SJSA1 (cell line): ENCODE measurements at regions not wholly inside any gene's neighbourhood (a gene's known extent, or its start where the extent isn't known, plus 50 kb on each side); places are given as distances from the start of the nearest gene placed in this dataset.

Experiments used
- DNase-seq, 2 experiments: peaks; one replicate each; pipeline ENCODE4 v3.0.0-alpha.2; 2015 to 2020; ENCODE audit warnings: low spot score in 2 of 2, low read depth in 1 of 2
- H3K27ac ChIP-seq: fragments of 250-450 bp; sonication (Bioruptor Pico); 2 replicates; pipeline ENCODE4 v1.5.1; 2020; ENCODE audit warnings: mild to moderate bottlenecking, moderate library complexity
- H3K27me3 ChIP-seq: fragments of 250-450 bp; sonication (Bioruptor Pico); replicated peaks from 2 replicates; pipeline ENCODE4 v1.5.1; 2020; ENCODE audit warnings: mild to moderate bottlenecking, moderate library complexity
- H3K36me3 ChIP-seq: fragments of 250-450 bp; sonication (Bioruptor Pico); 2 replicates; pipeline ENCODE4 v1.5.1; 2020; ENCODE audit warnings: mild to moderate bottlenecking
- H3K4me1 ChIP-seq: fragments of 250-450 bp; sonication (Bioruptor Pico); replicated peaks from 2 replicates; pipeline ENCODE4 v1.6.1; 2021; ENCODE audit warnings: mild to moderate bottlenecking
- H3K4me3 ChIP-seq: fragments of 250-450 bp; sonication (Bioruptor Pico); 2 replicates; pipeline ENCODE4 v1.5.1; 2020; ENCODE audit warnings: mild to moderate bottlenecking
- H3K9me3 ChIP-seq: fragments of 250-450 bp; sonication (Bioruptor Pico); replicated peaks from 2 replicates; pipeline ENCODE4 v1.5.1; 2020; ENCODE audit warnings: mild to moderate bottlenecking

DNA sequence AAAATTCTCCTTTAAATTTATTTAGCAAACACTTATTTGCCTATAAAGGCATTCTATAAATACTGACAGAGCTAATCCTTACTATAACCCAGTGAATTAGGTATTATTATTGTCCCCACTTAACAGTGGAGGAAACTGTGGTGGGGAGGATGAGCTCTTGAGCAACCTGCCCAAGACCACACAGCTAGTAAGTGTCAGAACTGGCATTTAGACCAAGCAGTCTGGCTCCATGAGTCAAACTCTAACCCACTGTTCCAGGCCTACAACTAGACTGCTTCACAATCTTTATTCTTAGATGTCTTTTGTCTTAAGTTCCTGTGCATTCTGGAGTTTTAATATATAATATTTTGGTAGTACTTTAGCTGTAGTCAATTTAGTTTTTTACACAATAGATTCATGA is 530.8 kb downstream of the BCKDHB start:
- Histone ChIP-seq H3K9me3 (no peaks in the 10 kb centered on the region), H3K27me3 (no peaks in the 10 kb centered on the region), H3K36me3 (no peaks in the 10 kb centered on the region), H3K4me1 (peaks cover 40% of the 10 kb centered on the region), H3K27ac (peak overlapping the region; percentile 83), H3K4me3 (no peak overlapping the region)
- peak; percentile 63 to 64 for DNase-seq

DNA sequence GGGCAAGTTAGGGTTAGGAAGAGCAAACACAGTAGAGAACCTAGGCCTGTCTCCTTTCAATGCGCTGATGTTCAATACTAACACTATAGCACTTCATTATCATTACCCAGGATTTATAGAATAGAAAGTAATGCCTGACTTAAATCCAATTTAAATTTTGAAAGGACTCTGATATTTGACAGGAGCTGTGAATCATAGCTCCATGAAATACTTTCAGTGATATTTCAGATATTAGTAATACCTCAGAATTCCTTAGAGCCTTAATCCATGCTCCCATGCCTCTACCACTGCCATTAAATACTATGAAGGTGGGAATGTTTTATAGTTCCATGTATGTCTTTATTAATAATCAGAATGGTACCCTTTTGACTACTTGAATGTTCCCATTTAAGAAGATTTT is 530.2 kb downstream of the BCKDHB start:
- H3K27ac ChIP-seq: no peak overlapping the region
- no peaks in the 10 kb centered on the region for H3K36me3 ChIP-seq
- H3K4me1 ChIP-seq: peaks cover 45% of the 10 kb centered on the region
- no peaks in the 10 kb centered on the region for H3K9me3 ChIP-seq
- no peak overlapping the region for H3K4me3 ChIP-seq
- no peaks in the 10 kb centered on the region for H3K27me3 ChIP-seq
- DNase-seq: no peak

DNA sequence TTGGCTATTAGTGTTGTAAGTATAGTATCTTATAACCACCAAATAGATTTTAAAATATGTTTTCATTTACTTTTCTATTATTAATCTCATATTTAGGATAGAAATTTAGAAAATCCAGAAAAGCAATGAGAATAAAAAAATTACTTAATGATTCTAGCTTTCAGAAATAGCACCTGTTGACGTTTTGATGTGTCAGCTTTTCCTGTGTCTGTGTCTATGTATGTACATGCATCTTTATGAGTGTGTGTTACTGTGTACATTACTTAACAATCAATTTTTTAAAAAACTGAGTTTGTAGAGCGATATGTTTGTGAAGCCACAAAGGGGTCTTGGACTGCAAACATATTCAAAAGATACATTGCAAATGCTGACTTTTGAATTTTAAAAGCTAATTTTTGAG is 526.9 kb downstream of the BCKDHB start:
- no peak for DNase-seq
- H3K9me3 ChIP-seq: no peaks in the 10 kb centered on the region
- no peak overlapping the region for H3K4me3 ChIP-seq
- H3K4me1 ChIP-seq: peaks cover 27% of the 10 kb centered on the region
- H3K27ac ChIP-seq: no peak overlapping the region
- no peaks in the 10 kb centered on the region for H3K36me3 ChIP-seq
- no peaks in the 10 kb centered on the region for H3K27me3 ChIP-seq

DNA sequence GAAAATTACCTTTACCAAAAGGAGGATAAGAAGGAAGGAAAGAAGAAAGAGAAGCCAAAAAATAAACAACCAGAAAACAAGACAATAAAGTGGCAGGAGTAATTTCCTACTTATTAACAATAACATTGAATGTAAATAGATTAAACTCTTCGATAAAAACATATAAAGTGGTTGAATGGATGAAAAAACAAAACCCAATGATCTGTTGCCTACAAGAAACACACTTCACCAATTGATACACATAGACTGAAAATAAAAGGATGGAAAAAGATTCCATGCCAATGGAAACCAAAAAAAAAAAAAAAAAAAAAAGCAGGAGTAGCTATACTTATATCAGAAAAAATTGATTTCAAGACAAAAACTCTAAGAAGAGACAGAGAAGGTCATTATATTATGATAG is 518.9 kb downstream of the BCKDHB start:
- DNase-seq: no peak
- Histone ChIP-seq H3K4me1 (no peaks in the 10 kb centered on the region), H3K4me3 (no peak overlapping the region), H3K36me3 (no peaks in the 10 kb centered on the region), H3K27ac (no peak overlapping the region), H3K27me3 (no peaks in the 10 kb centered on the region), H3K9me3 (peaks cover 3% of the 10 kb centered on the region; the same call in 1 of the 2 replicates)

DNA sequence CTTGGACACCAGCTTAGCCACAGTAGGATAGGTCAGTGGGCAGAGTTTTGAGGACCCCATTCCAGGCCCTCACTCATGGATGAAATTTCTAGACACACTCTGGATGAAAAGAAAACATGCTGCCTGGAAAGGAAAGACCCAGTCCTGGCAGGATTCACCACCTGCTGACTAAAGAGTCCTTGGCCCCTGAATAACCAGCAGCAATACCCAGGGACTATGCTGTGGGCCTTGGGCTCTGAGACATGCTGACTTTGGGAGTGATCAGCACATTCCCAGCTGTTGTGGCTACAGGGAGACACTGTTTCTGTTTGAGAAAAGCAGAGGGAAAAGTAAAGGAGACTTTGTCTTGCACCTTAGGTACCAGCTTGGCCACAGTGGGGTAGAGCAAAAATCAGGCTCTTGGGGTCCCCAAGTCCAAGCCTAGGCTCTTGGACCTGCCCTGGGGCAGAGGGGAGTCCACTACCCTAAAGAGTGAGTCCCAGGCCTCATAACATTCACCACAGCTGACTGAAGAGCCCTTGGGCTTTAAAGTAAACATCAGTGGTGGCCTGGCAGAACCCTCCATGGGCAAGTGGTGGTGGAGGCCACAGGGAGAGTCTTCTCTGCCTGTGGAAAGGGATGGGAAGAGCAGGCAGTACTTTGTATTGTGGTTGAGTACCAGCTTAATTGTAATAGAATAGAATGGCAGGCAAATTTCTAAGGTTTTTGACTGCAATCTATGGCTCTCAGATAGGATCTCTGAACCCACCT is 516.8 kb downstream of the BCKDHB start:
- H3K27ac ChIP-seq: no peak overlapping the region
- no peaks in the 10 kb centered on the region for H3K27me3 ChIP-seq
- DNase-seq: no peak
- no peak overlapping the region for H3K4me3 ChIP-seq
- peaks cover 11% of the 10 kb centered on the region for H3K4me1 ChIP-seq
- peaks cover 3% of the 10 kb centered on the region; the same call in 1 of the 2 replicates for H3K9me3 ChIP-seq
- no peaks in the 10 kb centered on the region for H3K36me3 ChIP-seq

DNA sequence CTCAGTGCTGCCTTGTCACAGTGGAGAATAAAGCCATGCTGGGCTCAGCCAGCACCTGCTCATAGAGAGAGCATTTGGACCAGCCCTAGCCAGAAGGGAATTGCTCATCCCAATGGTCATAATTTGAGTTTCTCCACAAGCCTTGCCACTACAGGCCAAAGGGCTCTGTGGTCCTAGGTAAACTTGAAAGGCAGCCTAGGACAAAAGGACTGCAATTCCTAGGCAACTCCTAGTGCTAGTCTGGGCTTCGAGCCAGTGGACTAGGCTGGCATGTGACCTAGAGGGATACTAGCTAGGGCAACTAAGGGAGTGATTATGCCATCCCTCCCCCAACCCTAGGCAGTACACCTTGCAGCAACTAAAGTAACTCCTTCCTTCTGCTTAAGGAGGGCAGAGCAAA is 516.2 kb downstream of the BCKDHB start:
- Histone ChIP-seq H3K27me3 (no peaks in the 10 kb centered on the region), H3K4me3 (no peak overlapping the region), H3K36me3 (no peaks in the 10 kb centered on the region), H3K27ac (no peak overlapping the region), H3K4me1 (peaks cover 11% of the 10 kb centered on the region), H3K9me3 (peaks cover 3% of the 10 kb centered on the region; the same call in 1 of the 2 replicates)
- no peak for DNase-seq

DNA sequence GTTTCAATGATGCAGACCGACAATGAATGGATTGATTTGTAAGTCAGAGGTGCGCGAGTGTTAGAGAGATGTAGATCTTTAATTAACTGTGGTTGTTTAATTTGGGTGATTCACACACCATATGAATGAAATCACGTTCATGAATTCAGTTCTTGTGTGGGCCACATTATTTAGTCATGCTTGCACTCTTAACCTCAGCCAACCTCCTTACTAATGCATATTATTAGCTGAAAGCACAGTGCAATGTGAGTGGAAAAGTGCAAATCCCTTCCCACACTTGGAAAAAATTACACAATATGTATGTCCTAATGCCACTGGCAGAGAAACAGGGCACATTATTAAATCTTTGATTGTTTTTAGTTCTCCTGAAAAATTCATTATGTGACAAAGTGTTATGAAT is 512.5 kb downstream of the BCKDHB start:
- Histone ChIP-seq H3K4me3 (no peak overlapping the region), H3K27ac (0 out of 2 replicates have a peak overlapping the region, but pooled peaks have one; percentile 8), H3K4me1 (peaks cover 11% of the 10 kb centered on the region), H3K36me3 (no peaks in the 10 kb centered on the region), H3K9me3 (no peaks in the 10 kb centered on the region), H3K27me3 (no peaks in the 10 kb centered on the region)
- DNase-seq: peak in 1 of 2 experiments; percentile 46

DNA sequence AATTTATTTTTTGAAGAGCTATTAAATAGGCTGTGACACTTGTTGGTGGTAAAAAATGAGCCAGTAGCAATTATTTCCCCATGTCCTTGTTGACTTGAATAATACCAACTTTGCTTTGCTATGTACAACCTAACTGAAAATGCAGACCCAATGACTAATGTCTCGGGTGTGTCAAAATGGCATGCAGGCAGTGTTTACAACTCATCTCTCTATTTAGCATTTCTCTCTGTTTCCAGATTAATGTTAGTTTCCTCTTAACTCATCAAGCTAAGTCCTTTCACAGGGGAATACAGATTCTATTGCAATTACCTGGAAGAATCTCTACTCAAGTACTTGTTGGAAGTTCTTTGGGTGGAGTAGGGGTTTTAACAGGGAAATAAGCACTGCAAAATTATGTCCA is 504.4 kb downstream of the BCKDHB start:
- peak in 1 of 2 experiments; percentile 69 for DNase-seq
- peaks cover 3% of the 10 kb centered on the region; the same call in 1 of the 2 replicates for H3K36me3 ChIP-seq
- H3K9me3 ChIP-seq: no peaks in the 10 kb centered on the region
- no peaks in the 10 kb centered on the region for H3K27me3 ChIP-seq
- peaks cover 44% of the 10 kb centered on the region for H3K4me1 ChIP-seq
- peak overlapping the region; percentile 87 for H3K27ac ChIP-seq
- no peak overlapping the region for H3K4me3 ChIP-seq

DNA sequence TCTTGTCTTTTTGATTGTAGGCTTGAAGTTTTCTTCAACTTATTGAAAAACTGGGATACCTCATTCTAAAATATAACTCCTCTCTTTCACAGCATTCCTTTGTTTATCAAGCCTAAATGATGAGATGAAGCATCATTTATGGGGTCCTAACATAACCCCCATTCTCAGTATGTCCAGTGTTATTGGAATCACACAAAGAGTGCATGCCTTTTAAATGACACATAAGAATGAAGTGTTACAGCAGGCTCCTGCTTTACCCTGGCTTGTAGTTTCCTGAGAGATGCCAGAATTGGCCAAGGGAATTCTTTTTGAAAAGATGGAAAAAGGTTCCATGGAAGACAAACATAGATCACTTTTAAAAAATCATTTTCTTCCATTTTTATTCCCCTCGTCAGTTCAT is 502.4 kb downstream of the BCKDHB start:
- DNase-seq: peak in 1 of 2 experiments; percentile 66
- Histone ChIP-seq H3K27ac (peak overlapping the region; percentile 87), H3K36me3 (peaks cover 3% of the 10 kb centered on the region; the same call in 1 of the 2 replicates), H3K4me3 (no peak overlapping the region), H3K9me3 (no peaks in the 10 kb centered on the region), H3K4me1 (peaks cover 52% of the 10 kb centered on the region), H3K27me3 (no peaks in the 10 kb centered on the region)

DNA sequence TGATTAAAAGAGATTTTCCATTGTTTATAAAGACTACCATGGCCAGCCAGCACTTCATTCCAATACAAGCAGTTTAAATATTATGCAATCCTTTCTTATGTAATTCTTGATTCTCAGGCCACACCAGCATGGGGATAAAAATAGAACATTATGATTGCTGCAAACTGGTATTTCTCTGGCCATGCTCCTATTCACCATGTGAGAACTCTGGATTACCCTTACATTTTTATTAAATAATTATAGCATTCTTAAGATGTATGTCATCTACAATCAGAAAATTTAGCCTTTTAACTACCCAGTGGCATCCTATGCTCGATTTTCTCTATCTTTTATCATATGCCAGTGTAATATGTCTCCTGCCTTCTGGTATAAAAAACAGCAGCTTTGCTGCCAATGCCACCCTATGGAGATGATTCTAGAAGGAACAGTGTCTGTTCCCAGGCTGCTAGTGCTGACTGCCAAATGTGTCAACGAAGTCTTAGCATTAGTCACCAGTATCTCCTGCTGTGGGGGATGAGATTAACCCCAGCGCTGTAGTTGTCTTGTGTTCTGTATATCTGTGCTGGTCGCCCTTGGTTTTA is 501.4 kb downstream of the BCKDHB start:
- H3K4me1 ChIP-seq: peaks cover 52% of the 10 kb centered on the region
- no peak overlapping the region for H3K4me3 ChIP-seq
- H3K27me3 ChIP-seq: no peaks in the 10 kb centered on the region
- H3K9me3 ChIP-seq: no peaks in the 10 kb centered on the region
- peak overlapping the region; percentile 87 for H3K27ac ChIP-seq
- peaks cover 3% of the 10 kb centered on the region; the same call in 1 of the 2 replicates for H3K36me3 ChIP-seq
- peak; percentile 73 to 81 for DNase-seq

DNA sequence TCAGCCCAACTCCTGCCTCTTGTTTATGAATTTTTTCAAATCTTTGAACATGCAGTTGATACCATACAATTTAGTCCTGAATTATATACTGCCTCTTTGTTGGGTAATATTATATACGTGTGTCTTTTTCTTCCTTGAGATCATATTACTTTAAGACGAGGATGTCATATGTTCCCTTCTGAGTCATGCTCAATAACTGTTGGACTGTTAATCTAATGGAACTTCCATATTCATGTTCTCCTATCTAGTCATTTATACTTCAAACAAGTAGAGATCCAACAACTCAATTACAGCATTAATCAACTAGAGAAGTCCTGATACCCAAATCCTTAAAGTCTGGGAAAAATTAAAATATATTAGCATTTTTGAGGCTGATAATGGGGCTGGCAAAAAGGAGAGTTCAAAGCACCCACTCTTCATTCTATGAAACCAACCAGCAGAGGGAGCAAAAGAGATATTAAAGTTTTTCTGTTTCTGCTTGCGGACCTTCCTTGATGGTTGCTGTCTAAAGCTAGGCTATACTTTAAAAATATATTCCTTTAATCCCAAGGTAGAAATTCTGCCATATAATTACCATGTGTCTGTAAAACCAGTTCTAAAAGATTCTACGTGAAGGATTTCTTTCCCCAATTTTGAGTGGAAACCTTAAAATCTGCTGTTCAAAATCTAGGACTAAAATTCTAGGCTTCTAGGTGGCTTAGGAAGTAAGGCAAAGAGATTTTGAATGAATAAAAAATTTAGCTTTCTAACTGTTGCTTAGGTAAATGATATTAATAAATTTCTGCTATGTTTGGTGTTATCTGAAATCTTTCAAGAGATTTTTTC is 498.9 kb downstream of the BCKDHB start:
- H3K27me3 ChIP-seq: no peaks in the 10 kb centered on the region
- H3K4me3 ChIP-seq: no peak overlapping the region
- H3K9me3 ChIP-seq: no peaks in the 10 kb centered on the region
- H3K4me1 ChIP-seq: peaks cover 42% of the 10 kb centered on the region
- H3K36me3 ChIP-seq: peaks cover 3% of the 10 kb centered on the region; the same call in 1 of the 2 replicates
- H3K27ac ChIP-seq: no peak overlapping the region; the same call in 1 of the 2 replicates
- DNase-seq: peak in 1 of 2 experiments; percentile 77

DNA sequence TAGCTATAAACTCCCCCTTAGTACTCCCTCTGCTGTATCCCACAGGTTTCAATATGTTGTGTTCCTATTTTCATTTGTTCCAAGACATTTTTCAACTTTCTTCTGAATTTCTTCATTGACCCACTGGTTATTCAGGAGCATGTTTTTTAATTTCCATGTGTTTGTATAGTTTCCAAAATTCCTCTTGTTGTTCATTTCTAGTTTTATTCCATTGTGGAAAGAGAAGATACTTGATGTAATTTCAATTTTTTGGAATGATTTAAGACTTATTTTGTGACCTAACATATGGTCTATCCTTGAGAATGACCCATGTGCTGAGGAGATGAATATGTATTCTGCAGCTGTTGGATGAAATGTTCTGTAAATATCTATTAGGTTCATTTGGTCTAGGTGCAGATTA is 497.2 kb downstream of the BCKDHB start:
- DNase-seq: no peak
- H3K27me3 ChIP-seq: no peaks in the 10 kb centered on the region

DNA sequence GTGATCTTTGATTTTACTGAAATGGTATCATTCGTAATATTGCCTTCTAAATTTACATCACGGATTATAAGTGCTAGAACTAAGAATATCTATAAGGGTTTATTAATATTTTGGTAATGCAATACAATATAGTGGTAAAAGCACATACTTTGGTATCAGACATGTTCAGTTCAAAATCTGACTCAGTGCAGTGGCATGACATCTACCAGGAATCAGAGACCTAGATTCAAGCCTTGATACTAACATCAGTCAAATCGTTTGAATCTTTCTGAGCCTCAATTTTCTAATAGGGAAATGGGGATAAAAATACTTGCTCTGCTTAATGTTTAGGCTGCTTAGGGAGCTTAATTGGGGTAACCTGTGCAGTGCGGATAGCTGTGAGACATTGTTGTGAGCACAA is 488.0 kb downstream of the BCKDHB start:
- no peak overlapping the region for H3K4me3 ChIP-seq
- no peaks in the 10 kb centered on the region; the same call in 1 of the 2 replicates for H3K9me3 ChIP-seq
- no peaks in the 10 kb centered on the region for H3K4me1 ChIP-seq
- H3K27ac ChIP-seq: no peak overlapping the region
- no peaks in the 10 kb centered on the region for H3K36me3 ChIP-seq
- no peaks in the 10 kb centered on the region for H3K27me3 ChIP-seq
- DNase-seq: no peak

More for the DNA sequence above, 497.2 kb downstream of the BCKDHB start:
- H3K4me1 ChIP-seq: peaks cover 25% of the 10 kb centered on the region
- H3K4me3 ChIP-seq: no peak overlapping the region
- no peak overlapping the region for H3K27ac ChIP-seq
- no peaks in the 10 kb centered on the region for H3K36me3 ChIP-seq
- H3K9me3 ChIP-seq: no peaks in the 10 kb centered on the region

DNA sequence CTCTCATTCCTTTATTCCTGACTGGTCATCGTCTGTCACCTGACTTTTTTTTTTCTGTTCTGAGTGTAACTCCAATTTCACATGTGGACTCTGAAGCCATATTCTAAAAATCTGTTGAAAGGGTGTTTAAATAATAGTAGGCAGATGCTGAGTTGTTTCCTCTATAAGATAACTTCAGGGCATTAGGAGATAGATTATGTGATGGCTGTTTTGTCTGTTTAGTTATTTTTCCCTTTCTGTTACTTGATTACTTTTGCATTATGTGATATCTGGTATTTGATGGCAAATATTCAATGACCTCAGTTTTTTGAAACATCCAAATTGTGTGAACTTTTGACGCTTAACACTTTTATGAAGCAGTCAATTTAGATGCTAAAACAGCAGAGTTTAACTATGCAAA is 486.0 kb downstream of the BCKDHB start:
- no peak overlapping the region for H3K4me3 ChIP-seq
- H3K27me3 ChIP-seq: no peaks in the 10 kb centered on the region
- no peaks in the 10 kb centered on the region for H3K4me1 ChIP-seq
- no peak for DNase-seq
- no peaks in the 10 kb centered on the region; the same call in 1 of the 2 replicates for H3K9me3 ChIP-seq
- H3K36me3 ChIP-seq: no peaks in the 10 kb centered on the region
- no peak overlapping the region for H3K27ac ChIP-seq
